ENCODE measurements at regions not wholly inside any gene's neighbourhood (a gene's known extent, or its start where the extent isn't known, plus 50 kb on each side); places are given as distances from the start of the nearest gene placed in this dataset.

DNA sequence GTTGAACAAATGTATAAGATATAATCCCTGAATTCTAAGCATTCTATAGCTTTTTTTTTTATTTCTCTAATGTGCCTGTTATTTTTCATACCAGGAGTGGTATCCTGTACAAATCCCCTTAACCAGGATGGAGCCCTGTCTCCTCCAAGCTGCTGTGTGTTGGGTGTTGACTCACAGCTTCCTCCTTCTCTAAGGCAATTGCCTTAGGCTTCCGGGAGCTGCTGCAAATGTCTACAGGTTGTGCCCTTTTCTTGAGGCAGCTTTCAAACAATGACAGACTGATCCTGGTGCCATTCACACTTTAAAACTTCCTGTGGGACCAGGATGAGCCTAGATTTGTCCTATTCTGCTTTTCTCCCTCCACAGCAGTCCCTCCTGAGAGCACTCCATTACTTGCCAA, 173.2 kb downstream of the BTBD3 start:
- TF ChIP-seq POLR2A (IDR thresholded peaks at IDR 0.05; ENCODE audit: low read length) (no peak), GATA1 (IDR thresholded peaks at IDR 0.05; ENCODE audit: low read depth, low read length) (no peak)
